ENCODE measurements at regions not wholly inside any gene's neighbourhood (a gene's known extent, or its start where the extent isn't known, plus 50 kb on each side); places are given as distances from the start of the nearest gene placed in this dataset.

DNA sequence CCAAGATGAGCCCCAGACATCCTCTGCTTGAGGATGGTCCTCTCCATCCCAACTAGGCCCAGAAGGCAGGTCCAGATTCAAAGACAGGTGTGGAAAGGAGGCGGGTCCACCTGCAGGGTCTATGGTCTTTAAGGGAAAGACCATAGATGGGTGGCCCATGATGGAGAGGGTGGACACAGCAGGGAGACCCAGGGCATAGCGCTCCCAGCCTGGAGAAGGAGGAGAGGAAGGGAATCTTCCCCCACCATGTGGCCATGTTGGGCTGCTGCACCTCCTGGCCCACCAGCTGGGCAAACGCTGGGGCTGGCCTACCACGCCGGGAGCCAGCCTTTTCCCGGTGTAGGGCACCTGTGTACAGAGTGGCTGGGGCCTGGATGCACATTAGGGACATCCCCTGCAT, 265.2 kb upstream of the TLE3 start:
- no peak for TF ChIP-seq POLR2A (IDR thresholded peaks at IDR 0.05)
- TF ChIP-seq, protein P1, sequence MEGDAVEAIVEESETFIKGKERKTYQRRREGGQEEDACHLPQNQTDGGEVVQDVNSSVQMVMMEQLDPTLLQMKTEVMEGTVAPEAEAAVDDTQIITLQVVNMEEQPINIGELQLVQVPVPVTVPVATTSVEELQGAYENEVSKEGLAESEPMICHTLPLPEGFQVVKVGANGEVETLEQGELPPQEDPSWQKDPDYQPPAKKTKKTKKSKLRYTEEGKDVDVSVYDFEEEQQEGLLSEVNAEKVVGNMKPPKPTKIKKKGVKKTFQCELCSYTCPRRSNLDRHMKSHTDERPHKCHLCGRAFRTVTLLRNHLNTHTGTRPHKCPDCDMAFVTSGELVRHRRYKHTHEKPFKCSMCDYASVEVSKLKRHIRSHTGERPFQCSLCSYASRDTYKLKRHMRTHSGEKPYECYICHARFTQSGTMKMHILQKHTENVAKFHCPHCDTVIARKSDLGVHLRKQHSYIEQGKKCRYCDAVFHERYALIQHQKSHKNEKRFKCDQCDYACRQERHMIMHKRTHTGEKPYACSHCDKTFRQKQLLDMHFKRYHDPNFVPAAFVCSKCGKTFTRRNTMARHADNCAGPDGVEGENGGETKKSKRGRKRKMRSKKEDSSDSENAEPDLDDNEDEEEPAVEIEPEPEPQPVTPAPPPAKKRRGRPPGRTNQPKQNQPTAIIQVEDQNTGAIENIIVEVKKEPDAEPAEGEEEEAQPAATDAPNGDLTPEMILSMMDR (IDR thresholded peaks at IDR 0.05), result peak; percentile 51 to 69 (median 61)
- intact Hi-C loops (cut with DNase I), result loop anchor here in 1 of 2 donors (10.0 kb wide), 1 partner anchor 102 kb away; no protein-coding TSS in a partner anchor
- no peaks in the 10 kb centered on the region for H3K36me3 ChIP-seq
- no peak overlapping the region for H3K4me3 ChIP-seq
- peak in 1 of 3 donors; percentile 44 for DNase-seq
- 57% methylated on average over 3 of the region's 6 CpGs for WGBS (ENCODE audit: insufficient coverage, low coverage, low lambda C conversion rate, missing lambda C conversion rate)
- H3K9me3 ChIP-seq, result no peaks in the 10 kb centered on the region
- no peak overlapping the region for H3K27ac ChIP-seq
- H3K4me1 ChIP-seq, result peaks cover 0 to 3% (median 0%) of the 10 kb centered on the region in 4 donors
- ATAC-seq, result peak; percentile 75 to 89 (median 78)
- H3K27me3 ChIP-seq, result no peaks in the 10 kb centered on the region

DNA sequence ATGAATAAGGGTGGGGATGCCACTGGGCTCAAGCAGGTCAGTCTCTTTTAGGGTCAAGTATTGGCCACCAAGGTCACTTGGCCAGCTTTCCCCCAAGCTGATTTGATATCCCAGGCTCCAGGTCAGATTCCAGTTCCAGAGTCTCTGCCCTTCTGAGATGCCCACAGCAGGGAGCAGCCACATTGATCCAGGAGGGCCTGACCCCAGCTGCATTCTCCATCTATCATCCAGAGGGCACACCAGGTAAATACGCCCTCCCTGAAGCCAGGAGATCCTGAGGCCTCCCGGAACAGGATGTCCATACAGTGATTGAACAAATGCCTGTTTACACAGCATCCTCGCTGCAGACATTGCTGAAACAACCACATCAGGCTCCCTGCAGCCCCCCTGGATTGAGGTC, 264.6 kb upstream of the TLE3 start:
- no peaks in the 10 kb centered on the region for H3K36me3 ChIP-seq
- no peaks in the 10 kb centered on the region for H3K4me1 ChIP-seq
- no peak overlapping the region for H3K27ac ChIP-seq
- intact Hi-C loops (cut with DNase I), result loop anchor here in 1 of 2 donors (10.0 kb wide), 1 partner anchor 102 kb away; no protein-coding TSS in a partner anchor
- TF ChIP-seq, protein P1 (IDR thresholded peaks at IDR 0.05), result no peak
- TF ChIP-seq POLR2A (IDR thresholded peaks at IDR 0.05), result no peak
- ATAC-seq (peak; percentile 35 to 68 (median 56)), DNase-seq (no peak)
- no peaks in the 10 kb centered on the region for H3K9me3 ChIP-seq
- WGBS (ENCODE audit: insufficient coverage, low coverage, low lambda C conversion rate, missing lambda C conversion rate), result 0% methylated on average over 1 of the region's 3 CpGs
- H3K4me3 ChIP-seq, result no peak overlapping the region
- no peaks in the 10 kb centered on the region for H3K27me3 ChIP-seq

DNA sequence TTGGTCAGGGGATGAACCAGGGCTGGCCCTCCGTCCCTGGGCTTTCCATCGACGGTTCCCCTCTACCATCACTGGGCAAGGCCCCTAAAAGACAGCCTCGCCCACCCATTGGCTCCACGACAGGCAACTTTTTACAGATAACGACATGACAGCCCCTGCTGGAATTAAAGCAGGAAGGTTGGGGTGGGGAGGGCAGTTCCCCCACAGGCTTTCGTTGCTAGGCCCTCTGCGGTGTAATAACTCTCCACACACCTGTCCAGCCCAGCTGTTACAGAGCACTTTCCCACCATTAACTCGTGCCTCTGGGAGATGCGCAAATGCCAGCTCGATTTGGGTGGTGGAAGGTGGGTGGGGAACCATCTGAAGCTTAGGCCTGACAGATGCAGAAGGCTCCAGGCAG, 264.2 kb upstream of the TLE3 start:
- Histone ChIP-seq H3K27ac (no peak overlapping the region), H3K36me3 (no peaks in the 10 kb centered on the region), H3K27me3 (no peaks in the 10 kb centered on the region), H3K4me1 (no peaks in the 10 kb centered on the region), H3K9me3 (no peaks in the 10 kb centered on the region), H3K4me3 (no peak overlapping the region)
- intact Hi-C loops (cut with DNase I), result loop anchor here in 1 of 2 donors (10.0 kb wide), 1 partner anchor 103 kb away; no protein-coding TSS in a partner anchor
- TF ChIP-seq, protein P1 (IDR thresholded peaks at IDR 0.05), result no peak
- no peak for TF ChIP-seq POLR2A (IDR thresholded peaks at IDR 0.05)
- DNase-seq, result no peak
- no peak for ATAC-seq
- WGBS (ENCODE audit: insufficient coverage, low coverage, low lambda C conversion rate, missing lambda C conversion rate), result 100% methylated on average over 1 of the region's 11 CpGs

DNA sequence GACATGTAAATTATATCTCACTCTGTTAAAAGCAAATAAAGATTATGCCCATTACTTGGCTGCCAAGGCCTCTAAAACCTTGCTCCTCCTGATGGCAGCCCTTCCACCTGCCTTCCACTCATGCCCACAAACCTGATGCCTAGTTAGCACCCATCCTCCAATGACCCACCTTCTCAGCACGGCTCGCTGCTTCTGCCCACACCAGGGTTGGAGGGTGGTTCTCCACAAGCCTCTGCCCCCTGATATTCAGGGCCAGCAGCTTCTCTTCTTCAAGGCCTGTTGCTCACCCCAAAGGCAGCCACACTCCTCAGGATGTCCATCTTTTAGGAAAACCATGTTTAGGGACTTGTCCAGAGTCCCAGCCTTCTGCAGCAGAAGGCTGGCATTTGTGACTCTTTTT, 263.4 kb upstream of the TLE3 start:
- Histone ChIP-seq H3K4me3 (no peak overlapping the region), H3K9me3 (no peaks in the 10 kb centered on the region), H3K36me3 (no peaks in the 10 kb centered on the region), H3K27ac (no peak overlapping the region), H3K4me1 (no peaks in the 10 kb centered on the region), H3K27me3 (no peaks in the 10 kb centered on the region)
- intact Hi-C loops (cut with DNase I), result loop anchor here in 1 of 2 donors (10.0 kb wide), 1 partner anchor 104 kb away; no protein-coding TSS in a partner anchor
- no peak for ATAC-seq
- 100% methylated on average over 2 of the region's 2 CpGs for WGBS (ENCODE audit: insufficient coverage, low coverage, low lambda C conversion rate, missing lambda C conversion rate)
- TF ChIP-seq, protein P1 (IDR thresholded peaks at IDR 0.05), result no peak
- TF ChIP-seq POLR2A (IDR thresholded peaks at IDR 0.05), result no peak
- no peak for DNase-seq
